ENCODE measurements at regions not wholly inside any gene's neighbourhood (a gene's known extent, or its start where the extent isn't known, plus 50 kb on each side); places are given as distances from the start of the nearest gene placed in this dataset.

- TF ChIP-seq POLR2AphosphoS5 (IDR thresholded peaks at IDR 0.05): no peak
- no peak for TF ChIP-seq CTCF (IDR thresholded peaks at IDR 0.05)
These were observed 671.5 kb downstream of the CCSER2 start for GRCh38 chr10:84999929-85000328.

Measured in gastroesophageal sphincter (tissue), 3 donors.